CD4-positive, alpha-beta T cell treated with Interleukin-1 beta for 1 hour (primary cell): ENCODE measurements at regions not wholly inside any gene's neighbourhood (a gene's known extent, or its start where the extent isn't known, plus 50 kb on each side); places are given as distances from the start of the nearest gene placed in this dataset.

Experiments used
- DNase-seq, 2 donors: peaks; one replicate each; pipeline ENCODE4 v3.0.0-alpha.2; 2020 to 2022

- DNase-seq = no peak
Measured at GRCh38 chr3:105006164-105006563, 360.5 kb upstream of the ALCAM start.

GRCh38 chr3:105013657-105014056, 353.1 kb upstream of the ALCAM start:
- no peak for DNase-seq

GRCh38 chr3:105014631-105015030, 352.1 kb upstream of the ALCAM start:
- no peak for DNase-seq

- no peak for DNase-seq
Measured at GRCh38 chr3:105022813-105023212, 343.9 kb upstream of the ALCAM start.

- DNase-seq = no peak
Measured at GRCh38 chr3:105030211-105030610, 336.5 kb upstream of the ALCAM start.

GRCh38 chr3:105032541-105032940, 334.2 kb upstream of the ALCAM start:
- no peak for DNase-seq

- no peak for DNase-seq
Measured at GRCh38 chr3:105033081-105033480, 333.6 kb upstream of the ALCAM start.

- DNase-seq = no peak
Measured at GRCh38 chr3:105039004-105039403, 327.7 kb upstream of the ALCAM start.

- no peak for DNase-seq
Measured at GRCh38 chr3:105040026-105040622, 326.6 kb upstream of the ALCAM start.

GRCh38 chr3:105042586-105042985, 324.1 kb upstream of the ALCAM start:
- no peak for DNase-seq

GRCh38 chr3:105051111-105051510, 315.6 kb upstream of the ALCAM start:
- DNase-seq = no peak

- no peak for DNase-seq
Measured at GRCh38 chr3:105051972-105052371, 314.7 kb upstream of the ALCAM start.

- DNase-seq = no peak
Measured at GRCh38 chr3:105062853-105063252, 303.9 kb upstream of the ALCAM start.

- DNase-seq = no peak
Measured at GRCh38 chr3:105065895-105066839, 300.5 kb upstream of the ALCAM start.

- DNase-seq = no peak
Measured at GRCh38 chr3:105067361-105067760, 299.3 kb upstream of the ALCAM start.

GRCh38 chr3:105077060-105077822, 289.5 kb upstream of the ALCAM start:
- DNase-seq = no peak

- no peak for DNase-seq
Measured at GRCh38 chr3:105083945-105084344, 282.8 kb upstream of the ALCAM start.

- DNase-seq = no peak
Measured at GRCh38 chr3:105085506-105085905, 281.2 kb upstream of the ALCAM start.

GRCh38 chr3:105093371-105094252, 273.1 kb upstream of the ALCAM start:
- DNase-seq = no peak

GRCh38 chr3:105094588-105094987, 272.1 kb upstream of the ALCAM start:
- no peak for DNase-seq

GRCh38 chr3:105096071-105096470, 270.6 kb upstream of the ALCAM start:
- no peak for DNase-seq

- no peak for DNase-seq
Measured at GRCh38 chr3:105101603-105102002, 265.1 kb upstream of the ALCAM start.

- DNase-seq = no peak
Measured at GRCh38 chr3:105103139-105103538, 263.6 kb upstream of the ALCAM start.
